GM12864 (cell line): ENCODE measurements at regions not wholly inside any gene's neighbourhood (a gene's known extent, or its start where the extent isn't known, plus 50 kb on each side); places are given as distances from the start of the nearest gene placed in this dataset.

Experiments used
- DNase-seq: peaks from one replicate; pipeline ENCODE4 v3.0.0-alpha.2; 2011; ENCODE audit warnings: low read depth
- H3K4me3 ChIP-seq: 2 replicates; pipeline ENCODE4 v1.5.1; 2011; ENCODE audit warnings: mild to moderate bottlenecking, low read depth, low read length, control low read depth
- CTCF ChIP-seq: IDR thresholded peaks from 2 replicates; pipeline ENCODE4 v1.5.1; 2011; ENCODE audit warnings: low read depth, mild to moderate bottlenecking, moderate library complexity, low read length, control low read depth, inconsistent platforms; ENCODE audit errors: missing control alignments

DNA sequence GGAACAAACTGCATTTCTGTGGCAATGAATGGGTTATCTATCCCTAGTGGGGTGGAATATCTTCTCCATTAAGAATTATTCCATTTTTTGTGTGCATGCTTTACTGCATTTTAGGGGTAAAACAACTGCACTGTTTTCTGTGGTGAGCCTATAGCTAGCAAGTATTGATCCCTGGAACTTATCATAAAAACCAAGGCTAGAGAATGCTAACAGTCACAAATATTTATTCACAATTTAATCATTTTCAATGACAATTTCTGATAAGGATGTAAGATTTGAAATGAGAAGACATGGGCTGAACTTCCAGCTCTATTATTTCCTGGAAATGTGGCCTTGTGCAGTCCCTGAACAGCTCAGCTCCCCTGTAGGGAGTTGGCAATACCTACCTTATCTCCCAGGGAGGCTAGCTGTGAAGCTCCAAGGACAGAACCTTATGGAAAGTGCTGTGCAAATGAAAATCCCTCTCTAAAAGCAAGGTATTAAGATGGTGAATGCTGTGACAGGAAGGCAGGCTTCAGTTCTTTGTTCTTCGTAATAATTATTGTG lies 51.5 kb upstream of the FAM216B start:
- no peak for TF ChIP-seq CTCF
- no peak for DNase-seq
- H3K4me3 ChIP-seq, result no peak overlapping the region
